ENCODE measurements at regions not wholly inside any gene's neighbourhood (a gene's known extent, or its start where the extent isn't known, plus 50 kb on each side); places are given as distances from the start of the nearest gene placed in this dataset.

DNA sequence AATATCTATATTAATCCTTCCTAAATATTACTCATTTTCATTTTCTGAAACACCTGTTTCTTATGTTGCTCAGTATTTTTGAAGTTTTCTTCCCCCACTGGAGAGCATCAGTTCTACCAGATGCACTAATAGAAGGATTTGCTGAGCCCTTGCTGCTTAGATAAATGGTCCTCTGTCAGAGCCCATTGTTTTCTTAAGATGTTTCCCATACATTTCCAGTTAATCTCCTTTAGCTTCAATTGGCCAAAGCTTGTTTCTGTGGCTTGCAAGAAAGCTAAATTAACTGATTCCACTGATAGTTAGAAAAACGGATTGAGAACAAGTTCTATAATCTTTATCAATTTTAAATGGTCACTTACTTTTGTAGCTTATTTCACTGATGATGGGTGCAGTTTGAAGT lies 1425.5 kb downstream of the PCDH18 start:
- Histone ChIP-seq H3K27ac (replicated peaks) (no peak overlapping the region), H3K27me3 (ENCODE audit: insufficient read depth, poor library complexity, severe bottlenecking) (no peaks in the 10 kb centered on the region), H3K4me3 (replicated peaks; ENCODE audit: insufficient read depth, low read length) (no peak overlapping the region)
- no peak for TF ChIP-seq SPI1 (IDR thresholded peaks at IDR 0.05; ENCODE audit: borderline replicate concordance, low read depth)
- DNase-seq (ENCODE audit: low read depth in 1 of 2, low spot score in 1 of 2): no peak

DNA sequence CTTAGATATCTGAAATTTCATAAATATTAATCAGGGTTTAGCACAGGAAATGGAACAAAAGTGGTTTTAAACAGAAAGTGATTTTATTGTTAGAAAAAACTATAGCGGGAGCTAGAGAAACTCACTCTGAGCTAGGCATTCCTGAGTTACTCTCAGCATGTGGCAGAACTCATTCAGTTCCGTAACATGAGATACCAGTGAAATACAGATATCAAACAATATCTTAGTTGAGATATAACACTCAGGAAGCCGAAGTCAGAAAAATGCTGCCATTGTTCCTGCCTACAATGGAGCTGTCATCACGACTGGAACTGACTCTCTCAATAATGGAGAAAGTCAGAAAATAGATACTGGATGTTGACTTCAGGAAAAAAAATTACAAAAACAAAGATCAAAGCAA lies 1428.7 kb downstream of the PCDH18 start:
- Histone ChIP-seq H3K4me3 (replicated peaks; ENCODE audit: insufficient read depth, low read length) (no peak overlapping the region), H3K27ac (replicated peaks) (no peak overlapping the region), H3K27me3 (ENCODE audit: insufficient read depth, poor library complexity, severe bottlenecking) (no peaks in the 10 kb centered on the region)
- no peak for DNase-seq (ENCODE audit: low read depth in 1 of 2, low spot score in 1 of 2)
- TF ChIP-seq GABPA (IDR thresholded peaks at IDR 0.05; ENCODE audit: low read depth): no peak
- TF ChIP-seq POLR2AphosphoS5 (IDR thresholded peaks at IDR 0.05; ENCODE audit: low read depth): no peak
- TF ChIP-seq SPI1 (IDR thresholded peaks at IDR 0.05; ENCODE audit: borderline replicate concordance, low read depth): no peak
- TF ChIP-seq, protein P1, sequence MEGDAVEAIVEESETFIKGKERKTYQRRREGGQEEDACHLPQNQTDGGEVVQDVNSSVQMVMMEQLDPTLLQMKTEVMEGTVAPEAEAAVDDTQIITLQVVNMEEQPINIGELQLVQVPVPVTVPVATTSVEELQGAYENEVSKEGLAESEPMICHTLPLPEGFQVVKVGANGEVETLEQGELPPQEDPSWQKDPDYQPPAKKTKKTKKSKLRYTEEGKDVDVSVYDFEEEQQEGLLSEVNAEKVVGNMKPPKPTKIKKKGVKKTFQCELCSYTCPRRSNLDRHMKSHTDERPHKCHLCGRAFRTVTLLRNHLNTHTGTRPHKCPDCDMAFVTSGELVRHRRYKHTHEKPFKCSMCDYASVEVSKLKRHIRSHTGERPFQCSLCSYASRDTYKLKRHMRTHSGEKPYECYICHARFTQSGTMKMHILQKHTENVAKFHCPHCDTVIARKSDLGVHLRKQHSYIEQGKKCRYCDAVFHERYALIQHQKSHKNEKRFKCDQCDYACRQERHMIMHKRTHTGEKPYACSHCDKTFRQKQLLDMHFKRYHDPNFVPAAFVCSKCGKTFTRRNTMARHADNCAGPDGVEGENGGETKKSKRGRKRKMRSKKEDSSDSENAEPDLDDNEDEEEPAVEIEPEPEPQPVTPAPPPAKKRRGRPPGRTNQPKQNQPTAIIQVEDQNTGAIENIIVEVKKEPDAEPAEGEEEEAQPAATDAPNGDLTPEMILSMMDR (IDR thresholded peaks at IDR 0.05; ENCODE audit: insufficient read depth, low read length): no peak
- TF ChIP-seq, protein P2, sequence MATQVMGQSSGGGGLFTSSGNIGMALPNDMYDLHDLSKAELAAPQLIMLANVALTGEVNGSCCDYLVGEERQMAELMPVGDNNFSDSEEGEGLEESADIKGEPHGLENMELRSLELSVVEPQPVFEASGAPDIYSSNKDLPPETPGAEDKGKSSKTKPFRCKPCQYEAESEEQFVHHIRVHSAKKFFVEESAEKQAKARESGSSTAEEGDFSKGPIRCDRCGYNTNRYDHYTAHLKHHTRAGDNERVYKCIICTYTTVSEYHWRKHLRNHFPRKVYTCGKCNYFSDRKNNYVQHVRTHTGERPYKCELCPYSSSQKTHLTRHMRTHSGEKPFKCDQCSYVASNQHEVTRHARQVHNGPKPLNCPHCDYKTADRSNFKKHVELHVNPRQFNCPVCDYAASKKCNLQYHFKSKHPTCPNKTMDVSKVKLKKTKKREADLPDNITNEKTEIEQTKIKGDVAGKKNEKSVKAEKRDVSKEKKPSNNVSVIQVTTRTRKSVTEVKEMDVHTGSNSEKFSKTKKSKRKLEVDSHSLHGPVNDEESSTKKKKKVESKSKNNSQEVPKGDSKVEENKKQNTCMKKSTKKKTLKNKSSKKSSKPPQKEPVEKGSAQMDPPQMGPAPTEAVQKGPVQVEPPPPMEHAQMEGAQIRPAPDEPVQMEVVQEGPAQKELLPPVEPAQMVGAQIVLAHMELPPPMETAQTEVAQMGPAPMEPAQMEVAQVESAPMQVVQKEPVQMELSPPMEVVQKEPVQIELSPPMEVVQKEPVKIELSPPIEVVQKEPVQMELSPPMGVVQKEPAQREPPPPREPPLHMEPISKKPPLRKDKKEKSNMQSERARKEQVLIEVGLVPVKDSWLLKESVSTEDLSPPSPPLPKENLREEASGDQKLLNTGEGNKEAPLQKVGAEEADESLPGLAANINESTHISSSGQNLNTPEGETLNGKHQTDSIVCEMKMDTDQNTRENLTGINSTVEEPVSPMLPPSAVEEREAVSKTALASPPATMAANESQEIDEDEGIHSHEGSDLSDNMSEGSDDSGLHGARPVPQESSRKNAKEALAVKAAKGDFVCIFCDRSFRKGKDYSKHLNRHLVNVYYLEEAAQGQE (IDR thresholded peaks at IDR 0.05; ENCODE audit: insufficient replicate concordance, low read depth): no peak

DNA sequence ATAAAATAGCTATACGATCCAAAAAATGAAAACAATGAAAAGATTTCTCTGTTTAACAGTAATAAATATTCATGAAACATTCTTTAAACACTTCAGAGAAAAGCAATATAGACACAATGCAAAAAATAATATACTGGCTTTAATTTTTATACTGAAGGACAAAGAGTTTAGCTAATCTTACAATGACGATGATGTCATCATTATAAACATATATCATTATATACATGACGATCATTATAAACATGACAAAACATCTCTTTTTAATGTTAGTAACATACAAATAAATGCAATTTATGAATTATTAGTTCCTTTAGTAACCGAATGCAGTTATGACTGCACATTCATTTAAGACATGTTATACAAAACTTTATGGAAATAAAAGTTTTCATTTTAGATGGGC lies 1434.6 kb downstream of the PCDH18 start:
- TF ChIP-seq POLR2AphosphoS5 (IDR thresholded peaks at IDR 0.05; ENCODE audit: low read depth) (no peak), SPI1 (IDR thresholded peaks at IDR 0.05; ENCODE audit: borderline replicate concordance, low read depth) (no peak), GABPA (IDR thresholded peaks at IDR 0.05; ENCODE audit: low read depth) (no peak)
- TF ChIP-seq, protein P1 (IDR thresholded peaks at IDR 0.05; ENCODE audit: insufficient read depth, low read length): no peak
- TF ChIP-seq, protein P2 (IDR thresholded peaks at IDR 0.05; ENCODE audit: insufficient replicate concordance, low read depth): no peak
- DNase-seq (ENCODE audit: low read depth in 1 of 2, low spot score in 1 of 2): no peak
- no peak overlapping the region for H3K4me3 ChIP-seq (replicated peaks; ENCODE audit: insufficient read depth, low read length)
- no peaks in the 10 kb centered on the region for H3K27me3 ChIP-seq (ENCODE audit: insufficient read depth, poor library complexity, severe bottlenecking)
- H3K27ac ChIP-seq (replicated peaks): no peak overlapping the region

DNA sequence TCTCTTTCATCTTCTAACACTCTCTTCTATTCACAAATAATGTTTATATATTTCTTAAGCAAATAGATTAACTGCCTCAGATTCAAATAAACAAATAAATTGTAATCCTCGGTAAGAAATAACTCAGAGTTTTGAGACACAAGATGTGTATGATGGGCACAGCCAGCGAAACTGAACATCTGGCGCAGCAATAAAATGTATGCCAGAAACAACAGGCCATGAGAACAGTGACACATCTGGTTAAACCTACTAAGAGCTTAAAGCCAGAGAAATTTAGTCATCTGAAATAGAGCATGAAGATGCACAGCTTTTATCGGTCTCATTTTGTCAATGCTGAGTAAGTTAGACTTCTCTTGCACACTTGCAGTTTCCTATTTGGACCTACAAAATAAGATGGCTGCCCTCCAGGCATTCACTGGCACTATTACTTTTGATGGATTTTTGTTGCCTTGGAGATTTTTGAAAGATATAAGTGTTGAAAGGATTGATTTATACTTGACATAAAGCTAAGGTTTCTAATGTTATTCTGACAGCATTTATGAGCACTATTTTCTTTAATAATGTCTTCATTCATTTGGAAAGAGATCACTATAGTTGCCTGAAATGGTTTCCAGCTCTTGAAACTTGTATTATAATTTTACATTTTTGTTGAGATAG lies 1444.0 kb downstream of the PCDH18 start:
- Histone ChIP-seq H3K4me3 (replicated peaks; ENCODE audit: insufficient read depth, low read length) (no peak overlapping the region), H3K27ac (replicated peaks) (no peak overlapping the region), H3K27me3 (ENCODE audit: insufficient read depth, poor library complexity, severe bottlenecking) (no peaks in the 10 kb centered on the region)
- TF ChIP-seq, protein P1 (IDR thresholded peaks at IDR 0.05; ENCODE audit: insufficient read depth, low read length): no peak
- TF ChIP-seq POLR2AphosphoS5 (IDR thresholded peaks at IDR 0.05; ENCODE audit: low read depth) (no peak), SPI1 (IDR thresholded peaks at IDR 0.05; ENCODE audit: borderline replicate concordance, low read depth) (no peak), GABPA (IDR thresholded peaks at IDR 0.05; ENCODE audit: low read depth) (no peak)
- TF ChIP-seq, protein P2 (IDR thresholded peaks at IDR 0.05; ENCODE audit: insufficient replicate concordance, low read depth): no peak
- DNase-seq (ENCODE audit: low read depth in 1 of 2, low spot score in 1 of 2): no peak

Data from HL-60 (cell line).